H9 (cell line): ENCODE measurements at regions not wholly inside any gene's neighbourhood (a gene's known extent, or its start where the extent isn't known, plus 50 kb on each side); places are given as distances from the start of the nearest gene placed in this dataset.

ENCODE experiments used
- DNase-seq: peaks from one replicate; pipeline ENCODE4 v3.0.0-alpha.2; 2017
- H2AFZ ChIP-seq: one replicate; pipeline ENCODE4 v1.6.1; 2013; ENCODE audit warnings: mild to moderate bottlenecking, low read length, control low read depth, moderate library complexity
- H2AK5ac ChIP-seq: 2 replicates; pipeline ENCODE4 v1.6.1; 2013; ENCODE audit warnings: low read length, control low read depth, mixed read lengths; ENCODE audit not compliant: insufficient read length
- H2BK120ac ChIP-seq: one replicate; pipeline ENCODE4 v1.6.1; 2013; ENCODE audit warnings: low read depth, mild to moderate bottlenecking, low read length, control low read depth, inconsistent platforms; ENCODE audit not compliant: poor library complexity, severe bottlenecking
- H2BK12ac ChIP-seq: 2 replicates; pipeline ENCODE4 v1.6.1; 2013; ENCODE audit warnings: low read length, control low read depth, mixed read lengths, low read depth; ENCODE audit not compliant: insufficient read length
- H2BK15ac ChIP-seq: 2 replicates; pipeline ENCODE4 v1.6.1; 2013; ENCODE audit warnings: low read depth, low read length, control low read depth
- H2BK20ac ChIP-seq: one replicate; pipeline ENCODE4 v1.6.1; 2013; ENCODE audit warnings: low read depth, mild to moderate bottlenecking, low read length, control low read depth, inconsistent platforms; ENCODE audit not compliant: poor library complexity, severe bottlenecking
- H2BK5ac ChIP-seq: 2 replicates; pipeline ENCODE4 v1.6.1; 2013; ENCODE audit warnings: low read length, control low read depth, mixed read lengths; ENCODE audit not compliant: insufficient read length
- H3K14ac ChIP-seq: 2 replicates; pipeline ENCODE4 v1.6.1; 2013; ENCODE audit warnings: low read length, control low read depth; ENCODE audit not compliant: insufficient read depth
- H3K18ac ChIP-seq: 2 replicates; pipeline ENCODE4 v1.6.1; 2013; ENCODE audit warnings: low read depth, mild to moderate bottlenecking, mixed read lengths, low read length, control low read depth; ENCODE audit not compliant: insufficient read length
- H3K23ac ChIP-seq: 2 replicates; pipeline ENCODE4 v1.6.1; 2013; ENCODE audit warnings: low read length, control low read depth, mixed read lengths, low read depth; ENCODE audit not compliant: insufficient read length
- H3K23me2 ChIP-seq: 2 replicates; pipeline ENCODE4 v1.6.1; 2013; ENCODE audit warnings: low read depth, mild to moderate bottlenecking, mixed read lengths, low read length, control low read depth; ENCODE audit not compliant: insufficient read length, poor library complexity, severe bottlenecking
- H3K27ac ChIP-seq: 2 replicates; pipeline ENCODE4 v1.5.1; 2013; ENCODE audit warnings: low read length, control low read depth, mixed read lengths, low read depth; ENCODE audit not compliant: insufficient read length
- H3K27me3 ChIP-seq: 2 replicates; pipeline ENCODE4 v1.6.1; 2013; ENCODE audit warnings: low read length, control low read depth, inconsistent platforms; ENCODE audit not compliant: insufficient read depth
- H3K4ac ChIP-seq: 2 replicates; pipeline ENCODE4 v1.6.1; 2013; ENCODE audit warnings: low read depth, mild to moderate bottlenecking, control low read depth, inconsistent platforms, low read length, moderate library complexity
- H3K4me1 ChIP-seq: 2 replicates; pipeline ENCODE4 v1.6.1; 2013; ENCODE audit warnings: low read length, control low read depth, inconsistent platforms; ENCODE audit not compliant: insufficient read depth
- H3K4me2 ChIP-seq: 2 replicates; pipeline ENCODE4 v1.6.1; 2013; ENCODE audit warnings: low read length, control low read depth, mixed read lengths; ENCODE audit not compliant: insufficient read length, insufficient read depth
- H3K56ac ChIP-seq: 2 replicates; pipeline ENCODE4 v1.6.1; 2013; ENCODE audit warnings: low read depth, mild to moderate bottlenecking, mixed read lengths, low read length, control low read depth; ENCODE audit not compliant: insufficient read length
- H3K79me1 ChIP-seq: 2 replicates; pipeline ENCODE4 v1.6.1; 2013; ENCODE audit warnings: low read depth, mild to moderate bottlenecking, moderate library complexity, low read length, control low read depth, inconsistent platforms; ENCODE audit not compliant: insufficient read depth, poor library complexity, severe bottlenecking
- H3K79me2 ChIP-seq: 2 replicates; pipeline ENCODE4 v1.6.1; 2013; ENCODE audit warnings: low read length, control low read depth, inconsistent platforms; ENCODE audit not compliant: insufficient read depth
- H3K9ac ChIP-seq: 2 replicates; pipeline ENCODE4 v1.6.1; 2013; ENCODE audit warnings: low read length, control low read depth, mixed read lengths; ENCODE audit not compliant: insufficient read length; ENCODE audit errors: extremely low read depth
- H3K9me3 ChIP-seq: one replicate; pipeline ENCODE4 v1.6.1; 2013; ENCODE audit warnings: low read depth, low read length, inconsistent platforms; ENCODE audit not compliant: control insufficient read depth
- H3T11ph ChIP-seq: one replicate; pipeline ENCODE4 v1.6.1; 2013; ENCODE audit warnings: mild to moderate bottlenecking, low read length, control low read depth, inconsistent platforms
- H4K20me1 ChIP-seq: one replicate; pipeline ENCODE4 v1.6.1; 2013; ENCODE audit not compliant: control insufficient read depth, insufficient read length, insufficient read depth
- H4K5ac ChIP-seq: 2 replicates; pipeline ENCODE4 v1.6.1; 2013; ENCODE audit warnings: low read depth, mild to moderate bottlenecking, mixed read lengths, low read length, control low read depth; ENCODE audit not compliant: insufficient read length
- H4K8ac ChIP-seq: replicated peaks from 2 replicates; pipeline ENCODE4 v1.6.1; 2013; ENCODE audit warnings: low read length, control low read depth, mixed read lengths, low read depth; ENCODE audit not compliant: insufficient read length
- H4K91ac ChIP-seq: 2 replicates; pipeline ENCODE4 v1.6.1; 2013; ENCODE audit warnings: low read depth, mild to moderate bottlenecking, moderate library complexity, mixed read lengths, low read length, control low read depth; ENCODE audit not compliant: insufficient read length
- H3K27ac Mint-ChIP-seq, 3 experiments: 2 replicates in 2 of 3; 3 replicates in 1 of 3; pipeline ENCODE4 v1.8.0; 2020 to 2021; ENCODE audit warnings: mixed read lengths in 3 of 3, mild to moderate bottlenecking in 1 of 3, moderate library complexity in 1 of 3
- H3K27me3 Mint-ChIP-seq: 2 replicates; pipeline ENCODE4 v1.8.0; 2021; ENCODE audit warnings: low read depth, mild to moderate bottlenecking, moderate library complexity, mixed read lengths
- H3K36me3 Mint-ChIP-seq, 3 experiments: 2 replicates in 2 of 3; 3 replicates in 1 of 3; pipeline ENCODE4 v1.8.0; 2020 to 2021; ENCODE audit warnings: low read depth in 3 of 3, mixed read lengths in 3 of 3; ENCODE audit not compliant: insufficient read depth in 1 of 3
- H3K4me1 Mint-ChIP-seq, 2 experiments: 2 replicates each; pipeline ENCODE4 v1.8.0; 2020; ENCODE audit warnings: mixed read lengths in 2 of 2
- H3K4me3 Mint-ChIP-seq, 2 experiments: 2 replicates in 1 of 2; 3 replicates in 1 of 2; pipeline ENCODE4 v1.8.0; 2020 to 2021; ENCODE audit warnings: mild to moderate bottlenecking in 2 of 2, mixed read lengths in 2 of 2, moderate library complexity in 1 of 2
- H3K9me3 Mint-ChIP-seq, 2 experiments: 2 replicates in 1 of 2; 3 replicates in 1 of 2; pipeline ENCODE4 v1.8.0; 2020; ENCODE audit warnings: mild to moderate bottlenecking in 2 of 2, mixed read lengths in 2 of 2, moderate library complexity in 1 of 2
- CTCF ChIP-seq: fragments of 200-600 bp; sonication (generic); conservative IDR thresholded peaks from 3 replicates; pipeline ENCODE4 v1.8.0; 2021; ENCODE audit warnings: antibody characterized with exemption, mild to moderate bottlenecking
- WGBS: extraction: QIAGEN DNeasy Blood & Tissue Kit; methylation state at CpG from one replicate; pipeline ENCODE4 v1.1.7; 2013; ENCODE audit warnings: missing lambda C conversion rate, low lambda C conversion rate, mixed read lengths; ENCODE audit not compliant: insufficient read length; ENCODE audit errors: extremely low coverage; 5-methylcytosine and 5-hydroxymethylcytosine counted together

DNA sequence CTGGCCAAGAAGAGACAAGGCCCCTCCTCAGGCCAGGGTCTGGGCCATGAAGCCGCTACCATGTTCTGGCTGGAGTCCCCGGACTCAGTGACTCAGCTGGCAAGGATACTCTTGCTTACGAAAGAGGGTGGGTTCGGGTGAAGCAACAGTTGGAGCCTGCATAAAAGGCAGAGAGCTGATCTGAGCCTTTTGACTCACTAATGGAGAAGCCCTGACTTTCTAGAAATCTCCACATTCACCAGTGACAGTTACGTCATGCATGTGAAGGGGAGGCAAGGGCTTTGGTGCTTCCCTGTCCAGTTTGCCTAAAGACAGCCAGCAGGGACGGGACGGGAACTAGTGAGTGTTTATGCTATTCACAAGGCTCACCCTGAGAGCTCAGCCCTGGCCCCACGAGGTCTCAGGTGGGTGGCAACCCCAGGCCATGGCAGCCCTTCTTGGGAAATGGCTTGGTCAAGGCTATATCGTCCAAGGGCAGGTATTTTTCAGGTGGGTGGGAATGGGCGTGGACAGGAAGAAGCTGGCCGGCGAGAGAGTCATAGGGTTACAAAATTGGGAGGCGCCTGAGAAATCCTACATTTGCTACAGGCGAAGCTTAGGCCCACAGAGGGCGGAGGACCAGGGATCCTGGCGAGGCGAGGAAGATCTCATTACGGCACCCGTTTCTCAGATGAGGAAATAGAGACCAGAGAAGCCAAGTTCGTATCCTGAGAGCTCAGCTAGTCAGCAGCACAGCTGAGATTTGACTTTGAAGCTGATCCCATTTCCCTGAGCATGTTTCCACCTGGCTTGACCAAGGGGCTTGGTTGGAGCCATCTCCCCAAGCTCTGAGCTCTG is 314.6 kb downstream of the BCL11B start:
- Histone ChIP-seq H3K23ac (no peak overlapping the region), H3K18ac (no peak overlapping the region), H4K91ac (no peak overlapping the region), H3K56ac (no peak overlapping the region), H4K5ac (no peak overlapping the region), H3K4ac (no peak overlapping the region), H2AK5ac (no peak overlapping the region), H3K27ac (no peak overlapping the region), H3K4me1 (no peaks in the 10 kb centered on the region), H2BK15ac (no peak overlapping the region), H3K4me2 (no peak overlapping the region), H2BK12ac (no peak overlapping the region), H3K9me3 (no peaks in the 10 kb centered on the region), H3K9ac (no peak overlapping the region), H4K8ac (no peak overlapping the region), H2AFZ (no peak overlapping the region), H2BK120ac (no peak overlapping the region), H2BK5ac (no peak overlapping the region), H3T11ph (no peak overlapping the region), H3K23me2 (no peaks in the 10 kb centered on the region), H3K27me3 (no peaks in the 10 kb centered on the region), H3K79me1 (no peaks in the 10 kb centered on the region), H3K79me2 (no peaks in the 10 kb centered on the region), H4K20me1 (no peaks in the 10 kb centered on the region), H2BK20ac (no peak overlapping the region), H3K14ac (no peak overlapping the region; the same call in 1 of the 2 replicates)
- Mint-ChIP-seq H3K4me1 (peaks cover 8 to 11% of the 10 kb centered on the region in 2 experiments), H3K27ac (peak overlapping the region in 1 of 3 experiments; percentile 13; a peak in 2 of 7 replicates), H3K4me3 (no peak overlapping the region), H3K9me3 (no peaks in the 10 kb centered on the region), H3K36me3 (no peaks in the 10 kb centered on the region), H3K27me3 (peaks cover 2% of the 10 kb centered on the region; the same call in 1 of the 2 replicates)
- DNase-seq, result peak; percentile 12
- no CpG with 5 or more reads among the region's 20 CpGs for WGBS
- no peak for TF ChIP-seq CTCF
